K562 (cell line): ENCODE measurements at regions not wholly inside any gene's neighbourhood (a gene's known extent, or its start where the extent isn't known, plus 50 kb on each side); places are given as distances from the start of the nearest gene placed in this dataset.

Source experiments
- ATAC-seq: fragments of 200-7000 bp; cut with Tn5 transposase; 3 replicates; pipeline ENCODE4 v1.9.1; 2020; ENCODE audit warnings: moderate library complexity
- BruUV-seq: library from RNA; stranded (reverse); fragments of 400-500 nt; replicated peaks from 2 replicates; lab custom pipeline; 2021; lab: Mats Ljungman, UMichigan
- CTCF ChIA-PET: fragments of 300-600 bp; formaldehyde crosslinking; extraction: SDS; loops from one replicate; lab custom pipeline; 2021; ENCODE audit warnings: low intra/inter-chr PET ratio; lab: Yijun Ruan, JAX
- POLR2A ChIA-PET: fragments of 300-600, 350-650 bp; sonication (Branson Sonifier 250); formaldehyde crosslinking; extraction: SDS; loops from one replicate; lab custom pipeline; 2021; ENCODE audit warnings: antibody characterized with exemption, inconsistent platforms; lab: Yijun Ruan, JAX
- DNase-seq, 4 experiments: peaks; one replicate each; pipeline versions ENCODE4 v3.0.0 to v3.0.0-alpha.2; 2011 to 2018; ENCODE audit warnings: low spot score in 3 of 4, mixed read lengths in 3 of 4; ENCODE audit errors: extremely low read depth in 1 of 4
- FAIRE-seq: peaks from 2 replicates; lab custom pipeline; 2011; peaks lifted over from hg19 to GRCh38; lab: Jason Lieb, UNC
- H2AFZ ChIP-seq: 2 replicates; pipeline ENCODE4 v1.6.0; 2011; ENCODE audit warnings: low read depth, low read length, control low read depth, inconsistent platforms
- H3K27ac ChIP-seq: fragments of 200-600 bp; 3 replicates; pipeline ENCODE4 v1.8.0; 2011; ENCODE audit warnings: low read depth, mild to moderate bottlenecking, control low read depth, inconsistent platforms, low read length, moderate library complexity, mixed read lengths; ENCODE audit errors: extremely low read depth
- H3K27me3 ChIP-seq, 2 experiments: fragments of 300-600 bp in 1 of 2; 2 replicates in 1 of 2; 3 replicates in 1 of 2; pipeline versions ENCODE4 v1.6.0 to v1.8.0; 2011; ENCODE audit warnings: inconsistent platforms in 2 of 2, low read length in 2 of 2, mild to moderate bottlenecking in 1 of 2, mixed read lengths in 1 of 2, moderate library complexity in 1 of 2; ENCODE audit not compliant: control insufficient read depth in 2 of 2, insufficient read depth in 2 of 2
- H3K36me3 ChIP-seq: fragments of 300-600 bp; 3 replicates; pipeline ENCODE4 v1.8.0; 2011; ENCODE audit warnings: mild to moderate bottlenecking, low read length, inconsistent platforms; ENCODE audit not compliant: control insufficient read depth, insufficient read depth
- H3K4me1 ChIP-seq, 2 experiments: fragments of 200-600 bp in 1 of 2; replicated peaks in 1 of 2; 2 replicates in 1 of 2; 3 replicates in 1 of 2; pipeline versions ENCODE4 v1.5.1 to v1.8.0; 2011; ENCODE audit warnings: inconsistent platforms in 2 of 2, low read length in 2 of 2, mild to moderate bottlenecking in 1 of 2, mixed read lengths in 1 of 2, moderate library complexity in 1 of 2; ENCODE audit not compliant: control insufficient read depth in 2 of 2, insufficient read depth in 2 of 2
- H3K4me2 ChIP-seq: 2 replicates; pipeline ENCODE4 v1.6.1; 2011; ENCODE audit warnings: low read length, control low read depth, inconsistent platforms, mixed read lengths; ENCODE audit not compliant: insufficient read depth
- H3K4me3 ChIP-seq: fragments of 200-600 bp; sonication (generic), shearing (Covaris generic); 2 replicates; pipeline ENCODE4 v1.5.1; 2016; ENCODE audit warnings: control low read depth, inconsistent platforms
- H3K79me2 ChIP-seq: fragments of 200-600 bp; 3 replicates; pipeline ENCODE4 v1.8.0; 2011; ENCODE audit warnings: low read length, inconsistent platforms; ENCODE audit not compliant: control insufficient read depth, insufficient read depth
- H3K9ac ChIP-seq, 2 experiments: 2 replicates each; pipeline versions ENCODE4 v1.6.0 to v1.6.1; 2011; ENCODE audit warnings: low read depth in 2 of 2, low read length in 2 of 2, control low read depth in 1 of 2, inconsistent platforms in 1 of 2, mild to moderate bottlenecking in 1 of 2, mixed read lengths in 1 of 2; ENCODE audit not compliant: insufficient read depth in 1 of 2
- H3K9me1 ChIP-seq: one replicate; pipeline ENCODE4 v1.6.0; 2011; ENCODE audit warnings: inconsistent platforms, mild to moderate bottlenecking, low read length, moderate library complexity; ENCODE audit not compliant: control insufficient read depth, insufficient read depth
- H3K9me3 ChIP-seq: replicated peaks from 2 replicates; pipeline ENCODE4 v1.5.1; 2011; ENCODE audit warnings: low read depth, low read length, inconsistent platforms; ENCODE audit not compliant: control insufficient read depth, insufficient read depth
- H4K20me1 ChIP-seq: replicated peaks from 2 replicates; pipeline ENCODE4 v1.6.1; 2011; ENCODE audit warnings: low read length, inconsistent platforms, mixed read lengths; ENCODE audit not compliant: control insufficient read depth, insufficient read depth
- BACH1 ChIP-seq: fragments of 200-800 bp; sonication (Bioruptor generic); IDR thresholded peaks from 2 replicates; pipeline ENCODE4 v1.6.1; 2016; ENCODE audit warnings: missing genetic modification characterization, missing compliant biosample characterization
- ELK1 ChIP-seq: sonication (generic); formaldehyde crosslinking; IDR thresholded peaks from 2 replicates; pipeline ENCODE4 v1.8.1; 2022; ENCODE audit warnings: missing genetic modification reagents
- ELK3 ChIP-seq: fragments of 450-650 bp; formaldehyde crosslinking; IDR thresholded peaks from 2 replicates; pipeline ENCODE4 v1.4.0; 2020; ENCODE audit warnings: mild to moderate bottlenecking
- FOSL1 ChIP-seq: fragments of 200-800 bp; sonication (Bioruptor generic); conservative IDR thresholded peaks from 2 replicates; pipeline ENCODE4 v1.6.1; 2016; ENCODE audit warnings: missing genetic modification characterization, missing compliant biosample characterization
- HNRNPL ChIP-seq: fragments of 200-400 bp; formaldehyde crosslinking; IDR thresholded peaks from 2 replicates; pipeline ENCODE4 v1.6.1; 2017; ENCODE audit warnings: low read depth, mild to moderate bottlenecking, low read length
- KDM4B ChIP-seq, 2 experiments: fragments of 450-650 bp in 1 of 2; sonication (generic) in 1 of 2; IDR thresholded peaks; 2 replicates each; pipeline ENCODE4 v1.6.1; 2016 to 2017; ENCODE audit warnings: borderline replicate concordance in 2 of 2, antibody characterized with exemption in 1 of 2, low read depth in 1 of 2, mild to moderate bottlenecking in 1 of 2
- MAFG ChIP-seq: fragments of 450-650 bp; conservative IDR thresholded peaks from 2 replicates; pipeline ENCODE4 v1.6.1; 2016; ENCODE audit warnings: missing genetic modification characterization, missing compliant biosample characterization
- MCM7 ChIP-seq, 2 experiments: fragments of 450-650 bp; IDR thresholded peaks; 2 replicates each; pipeline ENCODE4 v1.6.1; 2016 to 2018
- MEIS2 ChIP-seq: fragments of 450-650 bp; IDR thresholded peaks from 2 replicates; pipeline ENCODE4 v1.6.1; 2014; ENCODE audit warnings: mild to moderate bottlenecking; ENCODE audit not compliant: partially characterized antibody
- MTA3 ChIP-seq: fragments of 450-650 bp; formaldehyde crosslinking; IDR thresholded peaks from 2 replicates; pipeline ENCODE4 v1.6.1; 2017; ENCODE audit warnings: mild to moderate bottlenecking, borderline replicate concordance
- NFE2 ChIP-seq: IDR thresholded peaks from 2 replicates; pipeline ENCODE4 v1.6.1; 2014; ENCODE audit warnings: antibody characterized with exemption, low read depth
- NUFIP1 ChIP-seq: fragments of 450-650 bp; IDR thresholded peaks from 2 replicates; pipeline ENCODE4 v1.6.1; 2018; ENCODE audit not compliant: partially characterized antibody
- OTX1 ChIP-seq: fragments of 450-650 bp; formaldehyde crosslinking; IDR thresholded peaks from 2 replicates; pipeline ENCODE4 v1.4.0; 2022; ENCODE audit warnings: mild to moderate bottlenecking
- SIN3A ChIP-seq, 2 experiments: fragments of 150-350 bp in 1 of 2; IDR thresholded peaks; 2 replicates each; pipeline ENCODE4 v1.6.1; 2011 to 2016; ENCODE audit warnings: borderline replicate concordance in 2 of 2, low read depth in 2 of 2, low read length in 2 of 2, mild to moderate bottlenecking in 2 of 2, moderate library complexity in 2 of 2; ENCODE audit not compliant: control insufficient read depth in 1 of 2
- SREBF1 ChIP-seq: fragments of 150-350 bp; IDR thresholded peaks from 2 replicates; pipeline ENCODE4 v1.6.1; 2014; ENCODE audit warnings: antibody characterized with exemption, low read depth, low read length, borderline replicate concordance
- STAT5B ChIP-seq: fragments of 250-450 bp; sonication (Bioruptor Pico); IDR thresholded peaks from 2 replicates; pipeline ENCODE4 v1.8.0; 2021; ENCODE audit warnings: mild to moderate bottlenecking, inconsistent platforms
- TCF3 ChIP-seq: sonication (generic); formaldehyde crosslinking; IDR thresholded peaks from 2 replicates; pipeline ENCODE4 v1.4.0; 2020; ENCODE audit warnings: mild to moderate bottlenecking, missing genetic modification reagents
- ZFP1 ChIP-seq: fragments of 450-650 bp; formaldehyde crosslinking; IDR thresholded peaks from 2 replicates; pipeline ENCODE4 v1.4.0; 2020; ENCODE audit warnings: mild to moderate bottlenecking, mixed read lengths
- ZNF143 ChIP-seq: sonication (generic); formaldehyde crosslinking; IDR thresholded peaks from 2 replicates; pipeline ENCODE4 v1.9.0; 2022; ENCODE audit warnings: mild to moderate bottlenecking, missing genetic modification reagents
- WGBS: fragments of 100-300 bp; shearing (Covaris generic); methylation state at CpG from one replicate; pipeline ENCODE4 v1.1.6; 2016; ENCODE audit warnings: low coverage, mixed read lengths; ENCODE audit not compliant: insufficient coverage; ENCODE audit errors: missing lambda C conversion rate; 5-methylcytosine and 5-hydroxymethylcytosine counted together
- in situ Hi-C: fragments of 300-500 bp; cut with MboI; formaldehyde crosslinking; loops from 4 replicates; pipeline ENCODE4 v1.15.0; 2018; ENCODE audit warnings: inconsistent platforms, mixed read lengths
- intact Hi-C: fragments of 100-400 bp; cut with micrococcal nuclease; formaldehyde crosslinking; loops from 2 replicates; pipeline ENCODE4 v1.14.2; 2022
- TF ChIP-seq, protein P1 (sequence below): fragments of 450-650 bp; IDR thresholded peaks from 2 replicates; pipeline ENCODE4 v1.6.1; 2016
- TF ChIP-seq, protein P2 (sequence below): fragments of 450-650 bp; formaldehyde crosslinking; IDR thresholded peaks from 2 replicates; pipeline ENCODE4 v1.4.0; 2022; ENCODE audit warnings: missing genetic modification characterization

DNA sequence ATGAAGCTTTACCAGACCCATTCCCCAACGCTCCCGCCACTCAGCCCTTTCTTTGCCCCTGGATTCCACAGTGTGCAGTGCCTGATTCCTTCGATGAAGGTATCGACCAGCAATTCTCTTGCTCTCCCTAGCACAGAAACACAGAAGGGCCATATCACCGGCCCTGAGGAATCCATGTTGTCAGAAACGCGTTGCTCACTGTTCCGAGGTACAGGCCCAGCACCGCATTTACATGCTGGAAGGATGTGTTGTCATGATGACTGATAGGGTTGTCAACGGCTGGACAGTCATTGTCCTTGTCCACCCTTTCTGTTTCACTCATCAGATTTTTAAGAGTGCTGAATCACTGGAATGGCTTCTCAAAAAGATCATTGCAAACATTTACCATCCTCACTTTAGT is 57.2 kb upstream of the GPR6 start:
- CTCF ChIA-PET, result no interaction called here
- FAIRE-seq (no peak), ATAC-seq (no peak), DNase-seq (no peak)
- Histone ChIP-seq H3K27me3 (peaks cover 8 to 17% of the 10 kb centered on the region in 2 experiments; a peak in 3 of 5 replicates), H3K9me1 (no peaks in the 10 kb centered on the region), H3K79me2 (no peaks in the 10 kb centered on the region), H3K9me3 (no peaks in the 10 kb centered on the region), H3K4me1 (no peaks in the 10 kb centered on the region; a peak in 1 of 5 replicates), H2AFZ (no peak overlapping the region), H3K4me2 (no peak overlapping the region), H4K20me1 (no peaks in the 10 kb centered on the region), H3K9ac (no peak overlapping the region), H3K36me3 (no peaks in the 10 kb centered on the region), H3K4me3 (no peak overlapping the region), H3K27ac (no peak overlapping the region)
- in situ Hi-C loops, result no loop called here
- 0% methylated on average over 10 of the region's 10 CpGs for WGBS
- intact Hi-C loops, result no loop called here
- POLR2A ChIA-PET, result no interaction called here
- no TSS peak for BruUV-seq
- TF ChIP-seq HNRNPL (no peak), ZNF143 (CRISPR knock-in tag) (no peak), TCF3 (CRISPR knock-in tag) (no peak), SIN3A (IDR thresholded peaks at IDR 0.05; ENCODE audit: borderline replicate concordance in 2 of 2, control insufficient read depth in 1 of 2, low read depth in 2 of 2, low read length in 2 of 2) (no peak), ELK1 (no peak), MAFG (tag) (peak; percentile 93), BACH1 (tag) (peak; percentile 72; the same call in 1 of the 2 replicates), STAT5B (CRISPR knock-in tag) (no peak), MEIS2 (peak; percentile 93), FOSL1 (tag) (peak; percentile 50), NUFIP1 (no peak), NFE2 (peak; percentile 52; the same call in 1 of the 2 replicates), MTA3 (no peak), KDM4B (IDR thresholded peaks at IDR 0.05; ENCODE audit: borderline replicate concordance in 2 of 2, low read depth in 1 of 2) (no peak), ZFP1 (CRISPR knock-in tag) (no peak), ELK3 (CRISPR knock-in tag) (no peak), MCM7 (IDR thresholded peaks at IDR 0.05) (no peak), SREBF1 (no peak), OTX1 (CRISPR knock-in tag) (peak; percentile 89; the same call in 1 of the 2 replicates)
- TF ChIP-seq, protein P1, sequence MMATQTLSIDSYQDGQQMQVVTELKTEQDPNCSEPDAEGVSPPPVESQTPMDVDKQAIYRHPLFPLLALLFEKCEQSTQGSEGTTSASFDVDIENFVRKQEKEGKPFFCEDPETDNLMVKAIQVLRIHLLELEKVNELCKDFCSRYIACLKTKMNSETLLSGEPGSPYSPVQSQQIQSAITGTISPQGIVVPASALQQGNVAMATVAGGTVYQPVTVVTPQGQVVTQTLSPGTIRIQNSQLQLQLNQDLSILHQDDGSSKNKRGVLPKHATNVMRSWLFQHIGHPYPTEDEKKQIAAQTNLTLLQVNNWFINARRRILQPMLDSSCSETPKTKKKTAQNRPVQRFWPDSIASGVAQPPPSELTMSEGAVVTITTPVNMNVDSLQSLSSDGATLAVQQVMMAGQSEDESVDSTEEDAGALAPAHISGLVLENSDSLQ, result peak; percentile 33; the same call in 1 of the 2 replicates
- TF ChIP-seq, protein P2, sequence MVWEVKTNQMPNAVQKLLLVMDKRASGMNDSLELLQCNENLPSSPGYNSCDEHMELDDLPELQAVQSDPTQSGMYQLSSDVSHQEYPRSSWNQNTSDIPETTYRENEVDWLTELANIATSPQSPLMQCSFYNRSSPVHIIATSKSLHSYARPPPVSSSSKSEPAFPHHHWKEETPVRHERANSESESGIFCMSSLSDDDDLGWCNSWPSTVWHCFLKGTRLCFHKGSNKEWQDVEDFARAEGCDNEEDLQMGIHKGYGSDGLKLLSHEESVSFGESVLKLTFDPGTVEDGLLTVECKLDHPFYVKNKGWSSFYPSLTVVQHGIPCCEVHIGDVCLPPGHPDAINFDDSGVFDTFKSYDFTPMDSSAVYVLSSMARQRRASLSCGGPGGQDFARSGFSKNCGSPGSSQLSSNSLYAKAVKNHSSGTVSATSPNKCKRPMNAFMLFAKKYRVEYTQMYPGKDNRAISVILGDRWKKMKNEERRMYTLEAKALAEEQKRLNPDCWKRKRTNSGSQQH (CRISPR knock-in tag), result 0 out of 2 replicates have a peak, but pooled peaks have one; percentile 57
